ENCODE measurements at regions not wholly inside any gene's neighbourhood (a gene's known extent, or its start where the extent isn't known, plus 50 kb on each side); places are given as distances from the start of the nearest gene placed in this dataset.

DNA sequence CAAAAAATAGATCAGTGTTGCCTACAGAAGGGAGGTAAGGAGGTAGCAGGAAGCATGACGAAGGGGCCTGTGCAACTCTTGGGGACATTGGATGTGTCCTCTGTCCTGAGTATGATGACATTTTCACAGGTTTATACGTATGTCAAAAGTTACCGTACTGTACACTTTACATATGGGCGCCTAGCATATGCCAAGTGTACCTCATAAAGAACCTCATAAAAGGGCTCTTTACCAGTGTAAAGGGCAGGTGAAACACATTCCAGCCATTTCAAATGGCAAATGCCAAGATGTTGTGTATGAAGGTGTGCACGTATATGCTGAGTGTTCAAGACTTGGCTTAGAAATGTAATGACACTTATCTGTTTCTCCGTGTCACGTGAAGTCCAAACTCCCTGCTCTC lies 573.4 kb downstream of the EFNB2 start:
- no peak for TF ChIP-seq CTCF (IDR thresholded peaks at IDR 0.05)
- no peak for TF ChIP-seq POLR2A (IDR thresholded peaks at IDR 0.05)
